ENCODE measurements at regions not wholly inside any gene's neighbourhood (a gene's known extent, or its start where the extent isn't known, plus 50 kb on each side); places are given as distances from the start of the nearest gene placed in this dataset.

DNA sequence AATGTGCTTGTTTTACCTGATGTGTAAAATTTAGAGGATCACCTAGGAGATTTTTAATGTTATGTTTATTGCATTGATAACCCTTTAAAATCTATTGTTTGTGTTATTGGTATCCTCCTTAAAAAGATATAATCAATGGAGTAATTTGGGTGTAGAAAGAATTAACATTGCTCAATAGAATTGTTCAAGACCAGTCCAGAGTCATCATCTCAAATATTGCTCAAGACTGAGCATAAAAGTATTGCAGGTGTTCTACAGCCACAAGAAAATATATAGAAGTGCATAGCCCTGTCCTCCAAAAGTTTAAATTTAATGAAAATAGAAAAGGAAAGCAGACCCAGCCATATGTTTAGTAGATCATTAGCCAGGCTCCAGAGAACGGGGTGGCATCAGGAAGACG is 102.5 kb upstream of the ARID2 start:
- TF ChIP-seq Cebpa-rat (IDR thresholded peaks at IDR 0.05) = no peak

GRCh38 chr12:45627407-45628069 is 102.0 kb upstream of the ARID2 start:
- Histone ChIP-seq H4K20me1 (no peaks in the 10 kb centered on the region), H3K9ac (no peak overlapping the region), H3K4me2 (no peak overlapping the region), H3K4me1 (peaks cover 0 to 7% (median under 1%) of the 10 kb centered on the region in 10 experiments; a peak in 6 of 20 replicates), H3K9me3 (replicated peaks in 1 of 11) (0 out of 22 replicates have a peak, but pooled peaks cover 0 to 1% (median 0%) of the 10 kb centered on the region in 11 experiments), H3K4me3 (no peak overlapping the region), H3K36me3 (no peaks in the 10 kb centered on the region), H3K27ac (no peak overlapping the region), H3K27me3 (no peaks in the 10 kb centered on the region)
- TF ChIP-seq Cebpa-rat (IDR thresholded peaks at IDR 0.05) = no peak

More for the DNA sequence above, 102.5 kb upstream of the ARID2 start:
- H3K27me3 ChIP-seq = no peaks in the 10 kb centered on the region
- H3K36me3 ChIP-seq = no peaks in the 10 kb centered on the region
- H3K27ac ChIP-seq = no peak overlapping the region
- H3K9ac ChIP-seq = no peak overlapping the region
- no peak overlapping the region for H3K4me2 ChIP-seq
- no peaks in the 10 kb centered on the region for H4K20me1 ChIP-seq
- H3K4me1 ChIP-seq = peaks cover 0 to 10% (median 2%) of the 10 kb centered on the region in 10 experiments; a peak in 6 of 20 replicates
- peaks cover 0 to 4% (median 2%) of the 10 kb centered on the region in 11 experiments; a peak in 7 of 22 replicates for H3K9me3 ChIP-seq (replicated peaks in 1 of 11)
- no peak overlapping the region for H3K4me3 ChIP-seq

DNA sequence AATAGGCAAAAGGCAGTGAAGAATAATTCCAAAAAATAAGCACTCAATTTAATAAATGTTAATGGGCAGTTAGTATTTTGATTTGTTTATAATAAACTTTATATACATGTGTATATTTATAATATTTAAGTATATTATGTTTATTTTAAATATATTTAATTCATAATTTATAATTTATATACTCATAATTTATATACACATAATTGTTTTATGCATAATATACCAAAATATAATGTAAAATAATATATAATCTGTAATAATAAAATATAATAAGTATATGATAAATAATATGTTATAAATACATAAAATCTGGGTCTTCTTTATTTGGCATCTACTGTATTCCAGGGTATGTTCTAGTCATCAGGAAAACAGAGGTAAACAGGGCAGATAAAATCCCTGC is 100.2 kb upstream of the ARID2 start:
- no peaks in the 10 kb centered on the region for H3K4me1 ChIP-seq
- no peak overlapping the region for H3K4me2 ChIP-seq
- no peak overlapping the region for H3K4me3 ChIP-seq
- no peak overlapping the region for H3K27ac ChIP-seq
- no peaks in the 10 kb centered on the region for H4K20me1 ChIP-seq
- H3K36me3 ChIP-seq = no peaks in the 10 kb centered on the region
- no peak overlapping the region for H3K9ac ChIP-seq
- no peaks in the 10 kb centered on the region for H3K9me3 ChIP-seq (replicated peaks in 1 of 11)
- TF ChIP-seq Cebpa-rat (IDR thresholded peaks at IDR 0.05) = no peak
- H3K27me3 ChIP-seq = no peaks in the 10 kb centered on the region

GRCh38 chr12:45633733-45634132 is 95.8 kb upstream of the ARID2 start:
- Histone ChIP-seq H3K9me3 (replicated peaks in 1 of 11) (no peaks in the 10 kb centered on the region), H3K36me3 (no peaks in the 10 kb centered on the region), H3K4me1 (peaks cover 0 to 6% (median 0%) of the 10 kb centered on the region in 10 experiments; a peak in 1 of 20 replicates), H3K4me3 (no peak overlapping the region), H3K4me2 (no peak overlapping the region), H3K27ac (no peak overlapping the region), H3K27me3 (no peaks in the 10 kb centered on the region), H4K20me1 (no peaks in the 10 kb centered on the region), H3K9ac (no peak overlapping the region)
- no peak for TF ChIP-seq Cebpa-rat (IDR thresholded peaks at IDR 0.05)

DNA sequence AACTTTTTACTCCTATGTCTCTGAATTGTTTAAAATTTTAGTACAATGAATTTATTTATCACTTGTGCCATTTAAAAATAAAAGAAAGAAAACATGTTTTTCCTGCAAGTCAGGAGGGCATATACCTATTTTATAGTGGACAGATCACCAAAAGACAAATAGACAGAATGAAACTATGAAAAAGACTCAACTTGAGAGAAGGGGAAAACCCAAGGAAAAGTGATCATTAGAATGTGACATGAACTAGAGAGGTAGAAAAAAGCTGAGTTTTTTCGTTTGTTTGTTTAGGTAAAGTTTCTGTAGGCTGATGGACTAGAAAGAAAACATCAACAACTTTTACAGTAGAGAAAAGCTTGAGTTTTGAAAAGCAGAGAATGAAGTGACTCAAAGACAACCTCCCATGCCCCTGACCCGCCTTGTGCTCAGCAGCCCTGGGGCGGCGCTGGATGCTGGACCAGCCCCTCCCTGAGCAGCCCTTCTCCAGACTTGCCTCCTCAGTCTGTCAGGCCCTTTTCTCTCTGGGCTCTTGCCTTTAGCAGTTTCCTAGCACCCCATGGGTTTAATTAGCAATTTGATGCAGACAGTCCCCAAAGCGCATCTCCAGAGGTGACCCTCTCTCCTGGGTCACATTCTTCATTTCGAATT is 95.1 kb upstream of the ARID2 start:
- peaks cover 0 to 6% (median 0%) of the 10 kb centered on the region in 10 experiments; a peak in 1 of 20 replicates for H3K4me1 ChIP-seq
- no peak overlapping the region for H3K4me3 ChIP-seq
- H3K4me2 ChIP-seq = no peak overlapping the region
- H3K27me3 ChIP-seq = no peaks in the 10 kb centered on the region
- no peaks in the 10 kb centered on the region for H4K20me1 ChIP-seq
- no peaks in the 10 kb centered on the region for H3K36me3 ChIP-seq
- peaks cover 0 to 4% (median 0%) of the 10 kb centered on the region in 11 experiments; a peak in 5 of 22 replicates for H3K9me3 ChIP-seq (replicated peaks in 1 of 11)
- no peak for TF ChIP-seq Cebpa-rat (IDR thresholded peaks at IDR 0.05)
- H3K27ac ChIP-seq = no peak overlapping the region
- no peak overlapping the region for H3K9ac ChIP-seq

DNA sequence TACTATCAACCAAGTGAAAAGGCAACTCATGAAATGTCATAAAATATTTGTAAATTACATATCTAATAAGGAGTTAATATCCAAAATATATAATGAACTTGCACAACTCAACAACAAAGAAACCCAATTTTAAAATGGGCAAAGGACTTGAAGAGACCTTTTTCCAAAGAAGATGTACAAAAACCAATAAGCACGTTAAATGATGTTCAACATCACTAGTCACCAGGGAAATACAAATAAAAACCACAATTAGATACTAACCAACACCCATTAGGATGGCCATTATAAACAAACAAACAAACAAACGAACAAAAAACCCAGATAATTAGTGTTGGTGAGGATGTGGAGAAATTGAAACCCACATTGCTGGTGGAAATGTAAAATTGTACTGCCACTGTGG is 92.3 kb upstream of the ARID2 start:
- TF ChIP-seq Cebpa-rat (IDR thresholded peaks at IDR 0.05) = no peak
- no peak overlapping the region for H3K4me2 ChIP-seq
- no peak overlapping the region for H3K27ac ChIP-seq
- H3K27me3 ChIP-seq = no peaks in the 10 kb centered on the region
- no peak overlapping the region for H3K4me3 ChIP-seq
- no peak overlapping the region for H3K9ac ChIP-seq
- peaks cover 0 to 19% (median 0%) of the 10 kb centered on the region in 11 experiments; a peak in 11 of 22 replicates for H3K9me3 ChIP-seq (replicated peaks in 1 of 11)
- H3K36me3 ChIP-seq = no peaks in the 10 kb centered on the region
- peaks cover 0 to 7% (median 0%) of the 10 kb centered on the region in 10 experiments; a peak in 5 of 20 replicates for H3K4me1 ChIP-seq
- no peaks in the 10 kb centered on the region for H4K20me1 ChIP-seq

DNA sequence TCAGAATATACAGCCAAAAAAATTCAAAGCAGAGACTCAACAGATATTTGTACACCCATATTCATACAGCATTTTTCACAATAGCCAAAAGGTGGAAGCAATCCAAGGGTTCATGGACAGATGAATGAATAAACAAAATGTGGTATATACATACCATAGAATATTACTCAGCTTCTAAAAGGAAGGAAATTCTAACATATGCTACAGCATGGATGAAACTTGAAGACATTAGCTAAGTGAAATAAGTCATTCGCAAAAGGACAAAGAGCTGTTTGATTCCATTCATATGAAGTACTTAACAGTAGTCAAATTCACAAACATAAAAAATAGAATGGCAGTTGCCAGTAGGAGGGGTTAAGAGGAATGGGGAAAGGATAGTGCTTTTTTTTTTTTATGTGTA is 91.8 kb upstream of the ARID2 start:
- Histone ChIP-seq H3K4me3 (no peak overlapping the region), H3K4me1 (peaks cover 0 to 11% (median 0%) of the 10 kb centered on the region in 10 experiments; a peak in 5 of 20 replicates), H3K27me3 (no peaks in the 10 kb centered on the region), H3K36me3 (no peaks in the 10 kb centered on the region), H3K9ac (no peak overlapping the region), H3K9me3 (replicated peaks in 1 of 11) (peaks cover 0 to 24% (median 2%) of the 10 kb centered on the region in 11 experiments; a peak in 11 of 22 replicates), H4K20me1 (no peaks in the 10 kb centered on the region), H3K27ac (no peak overlapping the region), H3K4me2 (no peak overlapping the region)
- no peak for TF ChIP-seq Cebpa-rat (IDR thresholded peaks at IDR 0.05)

DNA sequence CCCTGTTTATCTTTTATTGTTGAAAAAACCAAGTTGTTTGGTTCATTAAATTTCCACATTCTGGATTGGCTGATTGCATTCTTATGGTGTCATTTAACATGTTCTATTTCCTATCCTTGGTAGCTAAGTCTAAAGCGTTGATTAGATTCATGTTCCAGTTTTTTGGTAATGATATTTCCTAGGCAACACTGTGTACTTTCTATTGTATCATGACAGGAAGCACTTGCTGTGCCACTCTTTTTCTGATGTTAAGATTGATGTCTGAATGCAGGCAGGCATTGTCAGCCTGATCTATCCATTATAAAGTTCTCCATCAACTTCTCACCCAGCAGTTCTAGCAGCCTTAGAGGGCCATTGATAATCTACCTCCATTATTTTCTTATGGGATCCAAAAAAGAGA is 91.1 kb upstream of the ARID2 start:
- Histone ChIP-seq H3K4me2 (no peak overlapping the region; a peak in 1 of 22 replicates), H3K27ac (peak overlapping the region in 1 of 11 experiments; percentile 1; a peak in 2 of 22 replicates), H3K9ac (no peak overlapping the region), H3K27me3 (no peaks in the 10 kb centered on the region), H4K20me1 (no peaks in the 10 kb centered on the region), H3K9me3 (replicated peaks in 1 of 11) (peaks cover 0 to 30% (median 9%) of the 10 kb centered on the region in 11 experiments; a peak in 12 of 22 replicates), H3K4me1 (peaks cover 0 to 16% (median 2%) of the 10 kb centered on the region in 10 experiments; a peak in 10 of 20 replicates), H3K36me3 (no peaks in the 10 kb centered on the region), H3K4me3 (no peak overlapping the region)
- no peak for TF ChIP-seq Cebpa-rat (IDR thresholded peaks at IDR 0.05)

DNA sequence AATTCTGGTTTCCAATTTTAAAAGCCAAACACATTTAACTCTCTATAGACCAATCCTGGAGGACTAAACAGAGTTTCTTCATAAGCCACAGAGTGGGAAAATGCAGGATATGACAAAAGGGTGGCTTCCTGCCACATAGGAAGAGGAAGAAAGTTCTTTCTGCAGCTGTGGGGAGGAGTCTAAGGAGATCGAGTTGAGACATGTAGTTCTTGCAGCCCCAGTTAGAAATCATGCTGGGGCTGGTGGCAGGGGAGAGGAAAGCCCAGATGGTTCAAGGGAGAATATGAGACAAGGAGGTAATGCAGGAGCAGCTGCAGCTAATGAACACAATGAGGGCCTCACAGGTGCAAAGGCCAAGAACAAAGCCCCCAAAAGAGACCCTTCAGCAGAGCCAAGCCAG is 85.0 kb upstream of the ARID2 start:
- Histone ChIP-seq H3K4me3 (peak overlapping the region in 6 of 10 experiments; percentile 2 to 32 (median 22); a peak in 7 of 20 replicates), H3K36me3 (no peaks in the 10 kb centered on the region), H3K27me3 (no peaks in the 10 kb centered on the region), H4K20me1 (no peaks in the 10 kb centered on the region), H3K4me2 (peak overlapping the region; percentile 46 to 80 (median 69)), H3K27ac (peak overlapping the region in 10 of 11 experiments; percentile 49 to 97 (median 93); a peak in 19 of 22 replicates), H3K9me3 (replicated peaks in 1 of 11) (peaks cover 0 to 58% (median 18%) of the 10 kb centered on the region in 11 experiments; a peak in 15 of 22 replicates), H3K4me1 (peaks cover 16 to 49% (median 30%) of the 10 kb centered on the region in 10 experiments), H3K9ac (peak overlapping the region in 9 of 11 experiments; percentile 57 to 80 (median 75); a peak in 17 of 22 replicates)
- TF ChIP-seq Cebpa-rat (IDR thresholded peaks at IDR 0.05) = peak in 8 of 11 experiments; percentile 78 to 98 (median 93); a peak in 17 of 22 replicates
